HG02798 (cell line): ENCODE measurements at regions not wholly inside any gene's neighbourhood (a gene's known extent, or its start where the extent isn't known, plus 50 kb on each side); places are given as distances from the start of the nearest gene placed in this dataset.
"Not testable (repeated sequence)": the region's sequence is repeated elsewhere in the genome, so short reads cannot be mapped to it uniquely, and the experiment has no call there.

Experiments used
- ATAC-seq: cut with Tn5 transposase; IDR thresholded peaks from one replicate; pipeline ENCODE4 v1.9.1; 2021; ENCODE audit warnings: mild to moderate bottlenecking; ENCODE audit not compliant: unreplicated experiment, poor library complexity

DNA sequence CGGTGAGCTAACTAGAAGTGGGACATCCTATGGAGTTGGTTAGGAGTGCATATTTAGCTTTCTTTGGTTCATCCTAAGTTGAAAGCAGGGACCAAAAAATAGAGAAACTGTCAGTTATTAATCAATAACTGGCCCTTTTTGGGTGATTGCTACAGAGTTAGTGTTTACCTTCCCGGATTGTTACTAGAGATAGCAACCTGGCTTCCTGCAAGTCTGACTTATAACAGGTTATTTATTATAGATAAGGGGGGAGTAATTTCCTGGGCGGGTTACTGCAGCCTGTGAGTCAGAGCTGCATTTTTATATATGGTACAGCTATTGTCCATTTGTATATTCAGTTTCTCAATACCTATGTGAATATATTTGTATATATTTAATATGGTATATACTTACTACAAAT lies 522.0 kb downstream of the MFSD1 start:
- no peak for ATAC-seq

DNA sequence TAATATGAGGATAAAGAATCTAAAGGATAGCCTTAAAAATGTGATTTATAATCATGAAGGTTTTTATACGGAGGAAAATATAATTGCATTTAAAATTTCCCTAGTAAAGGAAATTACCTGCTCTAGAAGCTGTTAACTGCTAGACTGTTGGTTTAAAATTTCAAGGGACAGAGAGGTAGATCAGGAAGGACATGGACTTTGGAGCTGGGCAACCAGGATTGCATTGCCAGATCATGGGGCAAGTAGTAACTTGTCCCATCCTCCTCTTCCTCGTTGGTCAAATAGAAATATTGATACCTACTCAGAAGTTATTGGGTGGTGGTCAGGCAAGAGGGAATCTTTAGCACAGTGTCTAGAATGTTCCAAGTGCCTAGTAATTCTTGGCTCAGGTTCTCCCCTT lies 525.1 kb downstream of the MFSD1 start:
- no peak for ATAC-seq

DNA sequence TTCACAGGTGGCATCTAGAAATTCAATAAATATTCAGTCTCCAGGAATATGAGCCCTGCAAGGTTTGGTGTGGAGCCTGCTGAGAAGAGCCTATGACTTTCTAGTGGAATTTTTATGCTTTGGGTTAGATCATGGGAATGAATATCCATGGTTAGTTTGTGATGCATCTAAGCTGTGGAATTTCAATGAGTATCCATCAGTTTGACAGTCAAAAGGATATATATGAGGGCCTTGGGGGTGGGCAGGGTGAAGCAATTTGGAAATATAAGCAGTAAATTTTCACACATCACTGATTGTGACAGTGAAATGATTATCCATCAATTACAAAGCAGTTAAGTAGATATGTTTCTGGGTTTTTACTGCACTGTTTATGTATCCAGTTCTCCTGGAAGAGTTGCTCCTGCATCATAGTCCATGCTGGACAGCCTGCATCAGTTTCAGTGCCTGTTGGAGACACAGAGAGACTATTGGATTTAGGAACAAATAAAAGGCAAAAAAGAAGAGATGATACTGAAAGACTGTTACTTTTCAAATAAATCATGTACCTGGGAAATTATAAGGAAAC lies 530.8 kb downstream of the MFSD1 start:
- ATAC-seq, result no peak

DNA sequence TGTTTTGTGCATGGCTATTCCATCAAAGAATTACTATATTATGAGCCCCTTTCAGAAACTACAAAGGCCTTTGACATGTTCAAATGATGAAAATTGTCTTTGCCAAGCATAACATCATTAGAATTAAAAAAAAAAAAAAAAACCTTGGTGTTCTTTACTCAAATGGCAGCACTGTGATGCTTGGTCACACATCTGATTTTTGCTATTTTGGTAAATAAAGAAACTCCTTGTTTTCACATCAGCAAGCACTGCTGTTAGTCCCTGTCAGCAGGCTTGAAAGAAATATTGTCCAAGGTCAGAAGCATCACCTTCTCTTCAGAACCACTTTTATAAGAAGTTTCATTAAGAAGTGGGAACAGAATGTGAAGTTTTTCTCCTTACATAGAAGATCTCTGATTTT lies 537.3 kb downstream of the MFSD1 start:
- no peak for ATAC-seq

DNA sequence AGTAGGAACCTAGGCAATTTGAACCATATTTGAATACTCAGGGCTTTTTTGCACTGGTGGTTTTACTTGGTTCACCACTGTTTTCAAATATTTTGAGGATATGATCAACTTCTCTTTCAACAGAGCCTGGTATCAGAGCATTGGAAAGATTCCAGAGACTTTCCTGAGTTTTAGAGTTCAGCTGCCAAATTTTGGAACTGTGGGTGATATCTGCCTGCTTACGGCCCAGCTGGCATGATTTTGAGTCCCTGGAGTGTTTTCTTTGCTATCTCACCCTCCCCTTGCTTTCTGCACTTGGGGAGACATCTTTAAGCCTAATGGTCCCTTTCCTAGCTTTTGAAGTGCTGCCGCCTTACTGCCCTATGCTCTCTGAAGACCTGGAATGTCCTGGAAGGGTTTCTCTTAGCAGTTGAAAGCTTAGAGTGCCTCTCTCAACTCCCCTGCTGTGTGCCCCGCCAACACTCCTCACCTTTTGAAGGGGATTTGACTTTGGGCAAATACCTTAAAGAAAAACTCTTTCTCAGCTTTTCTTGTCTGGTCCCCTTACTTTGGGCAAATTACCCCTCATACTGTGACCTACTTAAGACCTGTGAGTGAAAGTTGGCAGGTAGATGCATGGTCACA lies 539.1 kb downstream of the MFSD1 start:
- no peak for ATAC-seq

DNA sequence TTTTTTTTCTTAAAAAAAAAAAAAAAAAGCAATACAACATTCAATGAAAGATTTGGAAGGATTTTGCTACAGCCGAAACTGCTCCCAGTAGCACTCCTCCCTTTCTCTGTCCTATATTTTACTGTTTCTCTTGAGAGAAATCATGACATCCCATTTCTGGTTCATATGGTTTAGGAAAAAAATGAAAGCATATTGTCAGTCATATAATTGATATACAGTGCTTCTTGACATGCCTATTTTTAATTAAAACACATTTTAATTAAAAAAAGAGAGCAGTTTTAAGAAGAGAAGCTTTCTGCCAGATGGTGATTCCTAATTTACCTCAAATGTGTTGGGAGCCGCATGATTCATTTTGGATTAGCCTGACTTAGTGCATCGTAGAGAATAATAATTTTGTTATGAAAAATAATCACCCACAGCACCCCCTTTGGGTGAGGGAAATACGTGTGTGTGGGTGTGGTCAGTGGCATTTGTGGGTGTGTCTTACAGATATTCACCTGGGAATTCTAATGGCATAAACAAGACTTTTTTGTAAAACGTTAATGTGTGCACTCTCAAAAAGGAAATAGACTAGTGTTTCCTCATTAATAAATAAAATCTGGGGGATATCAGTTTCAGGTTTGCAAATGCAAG lies 544.5 kb downstream of the MFSD1 start:
- no peak for ATAC-seq

DNA sequence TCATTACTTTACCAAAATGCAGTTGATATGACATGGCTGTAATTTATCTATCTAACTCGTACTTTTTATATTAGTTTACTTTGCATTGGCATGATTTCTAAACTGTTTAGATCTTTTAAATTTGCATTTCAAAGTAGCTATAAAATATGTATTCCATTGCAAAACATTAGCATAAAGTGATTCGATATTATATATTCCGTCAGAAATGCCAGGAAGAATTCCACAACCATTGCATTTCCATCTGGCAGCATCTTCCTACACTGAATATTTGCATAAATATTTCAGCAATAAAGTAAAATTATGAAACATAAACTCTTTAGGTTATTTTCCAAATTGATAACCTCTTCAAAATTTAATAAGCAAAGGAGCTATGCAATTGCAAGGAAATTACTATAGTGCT lies 546.6 kb downstream of the MFSD1 start:
- ATAC-seq, result no peak

DNA sequence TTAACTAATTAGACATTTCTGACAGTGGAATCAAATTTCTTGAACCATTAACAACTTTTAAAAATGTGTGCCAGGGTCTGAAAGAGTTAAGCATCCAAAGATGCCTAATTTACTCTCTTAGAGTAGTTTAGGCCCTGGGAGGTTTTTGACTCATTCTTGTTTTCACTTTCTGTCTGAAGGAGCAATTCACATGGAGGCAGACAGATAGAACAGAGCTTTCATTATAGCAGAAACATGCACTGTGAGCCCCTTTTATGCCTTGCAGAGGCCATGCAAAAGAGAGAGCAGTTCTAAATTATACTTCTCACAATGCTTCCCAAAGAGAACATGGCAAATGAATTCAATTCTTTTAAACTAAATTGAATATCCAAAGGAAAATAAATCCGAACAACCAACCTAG lies 554.8 kb downstream of the MFSD1 start:
- peak; percentile 68 for ATAC-seq

DNA sequence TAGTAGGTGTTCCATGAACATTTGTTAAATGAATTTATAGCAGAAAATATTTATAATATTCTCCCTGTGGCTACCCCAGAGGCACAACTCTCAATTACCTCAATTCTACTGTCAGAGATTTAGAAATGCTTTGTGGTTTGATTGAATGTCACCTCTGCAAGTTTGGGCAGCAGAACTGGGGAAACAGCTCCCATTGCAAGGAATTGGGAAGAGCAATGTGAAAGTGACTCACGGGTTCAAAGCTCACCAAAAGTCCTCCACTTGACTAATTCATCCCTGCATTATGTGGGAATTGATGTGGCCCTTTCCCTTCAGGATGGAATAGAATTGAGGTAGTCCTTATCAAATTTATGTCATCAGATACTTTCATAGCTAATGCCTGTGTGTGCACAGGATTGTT lies 562.7 kb downstream of the MFSD1 start:
- no peak for ATAC-seq

DNA sequence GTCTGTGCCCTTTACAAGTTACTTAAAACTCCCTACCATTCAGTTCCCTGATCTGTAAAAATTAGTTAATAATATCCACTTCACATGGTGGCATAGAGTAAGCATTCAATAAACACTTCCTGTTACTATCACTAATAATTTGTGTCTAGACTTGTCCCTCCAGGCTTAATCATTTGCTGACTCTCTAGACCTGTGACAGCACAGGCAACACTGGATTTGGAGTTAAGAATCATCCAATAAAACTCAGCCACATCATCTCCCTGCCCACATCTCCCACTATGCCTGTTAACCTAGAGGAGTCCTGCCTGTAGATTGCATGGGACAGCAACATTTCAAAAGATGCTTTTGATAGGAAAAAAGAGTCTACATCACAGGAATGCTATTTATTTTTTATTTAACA lies 564.6 kb downstream of the MFSD1 start:
- ATAC-seq, result no peak

DNA sequence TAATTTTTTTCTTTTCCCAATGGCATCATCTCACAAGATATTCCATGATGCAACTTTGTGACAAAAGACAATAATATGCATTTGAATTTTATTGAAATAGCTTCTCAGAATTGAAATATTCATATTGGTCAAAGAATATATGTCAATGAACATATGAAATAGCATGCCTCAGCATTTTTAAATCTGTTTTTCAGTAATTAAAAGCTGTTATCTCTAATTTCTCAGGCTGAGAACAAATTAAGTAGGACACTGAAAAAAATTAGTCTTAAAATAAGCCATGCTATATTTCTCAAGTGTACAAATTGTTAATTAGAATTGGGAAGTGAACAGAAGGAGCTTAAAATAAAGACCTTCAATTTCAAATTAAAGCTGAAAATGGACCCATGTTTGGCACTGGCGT lies 570.1 kb downstream of the MFSD1 start:
- no peak for ATAC-seq

DNA sequence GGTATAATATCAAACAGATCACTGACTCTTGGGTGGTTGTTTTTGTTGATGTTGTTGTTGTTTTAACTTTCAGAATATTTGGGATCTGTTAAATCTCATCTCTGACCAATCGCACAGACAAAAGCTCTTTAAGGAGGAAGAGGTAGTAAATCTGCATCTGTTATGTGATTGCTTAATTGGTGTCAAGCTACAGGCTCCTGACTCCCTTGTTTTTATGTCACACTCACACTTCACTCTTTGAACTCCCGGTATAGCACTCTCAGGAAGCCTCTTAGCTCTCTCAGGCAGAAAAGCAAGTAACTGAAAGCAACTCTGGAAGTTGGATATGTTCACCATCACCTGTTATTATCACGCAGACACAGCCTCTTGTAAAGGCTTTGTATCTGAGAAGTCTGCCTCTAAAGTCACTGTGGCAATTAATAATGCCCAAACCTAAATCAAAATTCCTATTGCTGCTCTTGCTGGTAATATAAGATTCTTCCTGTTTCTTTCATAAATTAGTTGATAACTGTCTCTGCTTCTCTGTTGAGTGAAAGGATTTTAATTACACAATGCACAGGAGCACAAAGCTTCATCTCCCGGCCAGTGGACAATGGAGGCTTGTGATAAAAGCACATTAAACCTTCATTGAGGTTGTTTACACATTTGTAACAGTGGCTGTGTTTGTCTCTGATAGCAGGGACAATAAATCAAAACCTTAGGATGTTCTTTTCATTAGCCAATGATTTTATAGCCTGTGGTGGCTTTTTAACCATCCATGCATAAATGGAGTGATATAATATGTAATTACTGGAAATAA lies 576.7 kb downstream of the MFSD1 start:
- no peak for ATAC-seq

DNA sequence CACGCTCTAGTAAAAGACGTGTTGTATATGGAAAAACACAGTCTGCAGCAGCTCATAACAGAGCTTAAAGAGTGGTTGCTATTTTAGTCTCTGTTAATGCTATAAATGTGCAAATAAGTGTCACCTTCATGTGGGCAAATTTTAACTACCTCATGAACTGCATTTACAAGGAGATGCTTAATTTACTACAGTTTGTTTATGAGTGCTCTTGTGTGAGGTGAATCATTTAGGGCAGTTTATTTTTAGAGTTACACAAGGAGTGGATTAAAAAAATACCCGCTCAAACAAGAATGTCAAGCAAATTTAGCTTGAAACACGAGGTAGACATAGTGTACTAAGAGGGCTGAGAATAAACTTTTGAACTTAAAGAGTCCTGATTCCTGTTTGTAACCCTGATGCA lies 579.0 kb downstream of the MFSD1 start:
- ATAC-seq, result no peak

DNA sequence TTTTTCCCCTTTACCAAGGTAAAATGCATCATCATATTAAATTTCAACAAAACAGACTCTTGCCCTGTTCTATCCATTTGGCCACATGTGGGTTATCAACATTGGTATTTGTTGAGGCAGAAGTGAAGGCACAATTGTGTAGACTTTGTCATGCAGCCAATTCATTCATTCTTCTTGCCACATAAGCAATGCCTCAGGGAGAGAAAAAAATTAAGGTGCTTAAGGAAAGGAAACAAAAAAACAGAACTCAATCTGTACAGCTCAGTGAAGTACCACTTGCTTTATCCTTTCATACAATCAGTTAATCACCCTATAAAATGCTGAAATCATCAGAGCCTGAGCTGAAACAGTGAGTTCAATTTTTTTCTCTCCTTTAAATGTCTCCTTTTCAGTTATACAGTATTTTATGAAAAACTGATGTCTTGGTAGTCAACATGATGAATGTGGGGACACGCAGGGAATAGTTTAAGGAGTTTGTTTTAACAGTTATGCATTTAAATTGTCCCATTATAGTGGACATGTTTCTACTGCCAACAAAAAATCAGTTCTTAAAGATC lies 588.9 kb downstream of the MFSD1 start:
- ATAC-seq, result no peak

DNA sequence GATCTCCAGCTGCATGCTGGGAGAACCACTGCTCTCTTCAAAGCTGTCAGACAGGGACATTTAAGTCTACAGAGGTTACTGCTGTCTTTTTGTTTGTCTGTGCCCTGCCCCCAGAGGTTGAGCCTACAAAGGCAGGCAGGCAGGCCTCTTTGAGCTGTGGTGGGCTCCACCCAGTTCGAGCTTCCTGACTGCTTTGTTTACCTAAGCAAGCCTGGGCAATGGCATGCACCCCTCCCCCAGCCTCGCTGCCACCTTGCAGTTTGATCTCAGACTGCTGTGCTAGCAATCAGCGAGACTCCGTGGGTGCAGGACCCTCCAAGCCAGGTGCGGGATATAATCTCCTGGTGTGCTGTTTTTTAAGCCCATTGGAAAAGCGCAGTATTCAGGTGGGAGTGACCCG lies 591.0 kb upstream of the IL12A start:
- ATAC-seq, result not testable (repeated sequence)

DNA sequence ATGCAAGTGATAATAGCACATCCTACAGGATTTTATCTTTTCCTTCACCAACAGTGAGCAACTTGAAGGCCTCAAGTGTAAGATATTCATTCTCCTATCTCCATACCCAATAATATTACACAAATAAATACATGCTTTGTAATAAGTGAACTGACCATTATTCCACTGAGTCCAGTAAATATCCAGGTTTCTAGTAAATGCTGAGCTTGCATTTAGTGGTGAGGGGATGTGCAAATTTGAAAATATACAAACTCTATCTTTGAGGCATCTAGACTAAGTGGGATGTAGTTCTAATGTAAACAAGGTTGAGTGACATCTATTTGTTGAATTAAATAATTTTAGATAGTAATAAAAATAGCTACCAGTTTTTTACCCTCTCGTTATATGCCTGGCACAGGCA lies 587.6 kb upstream of the IL12A start:
- no peak for ATAC-seq

DNA sequence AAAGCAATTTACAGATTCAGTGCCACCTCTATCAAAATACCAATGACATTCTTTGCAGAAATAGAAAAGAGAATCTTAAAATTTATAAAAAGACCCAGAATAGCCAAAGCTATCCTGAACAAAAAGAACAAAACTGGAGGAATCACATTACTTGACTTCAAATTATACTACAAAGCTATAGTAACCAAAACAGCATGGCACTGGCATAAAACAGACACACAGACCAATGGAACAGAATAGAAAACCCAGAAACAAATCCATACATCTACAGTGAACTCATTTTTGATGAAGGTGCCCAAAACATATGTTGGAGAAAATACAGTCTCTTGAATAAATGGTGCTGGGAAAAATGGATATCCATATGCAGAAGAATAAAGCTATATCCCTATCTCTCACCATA lies 578.9 kb upstream of the IL12A start:
- not testable (repeated sequence) for ATAC-seq

DNA sequence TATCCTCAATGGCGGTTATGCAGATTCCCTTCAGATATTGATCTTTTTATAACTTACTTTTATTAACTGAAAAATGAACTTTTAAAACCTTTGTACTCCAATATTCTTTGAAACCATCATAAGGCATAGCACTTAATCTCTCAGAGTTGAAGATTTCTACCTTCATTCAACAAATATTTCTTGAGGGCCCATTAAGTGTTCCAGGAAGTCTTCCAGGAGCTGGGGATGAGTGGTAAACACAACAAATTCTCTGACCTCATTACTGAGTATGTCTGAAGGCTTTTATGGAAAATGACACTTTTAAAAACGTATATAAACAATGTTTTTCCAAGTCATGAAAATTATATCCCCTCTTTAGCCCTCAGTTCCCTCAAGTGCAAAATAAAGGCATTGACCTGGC lies 575.3 kb upstream of the IL12A start:
- ATAC-seq, result no peak

DNA sequence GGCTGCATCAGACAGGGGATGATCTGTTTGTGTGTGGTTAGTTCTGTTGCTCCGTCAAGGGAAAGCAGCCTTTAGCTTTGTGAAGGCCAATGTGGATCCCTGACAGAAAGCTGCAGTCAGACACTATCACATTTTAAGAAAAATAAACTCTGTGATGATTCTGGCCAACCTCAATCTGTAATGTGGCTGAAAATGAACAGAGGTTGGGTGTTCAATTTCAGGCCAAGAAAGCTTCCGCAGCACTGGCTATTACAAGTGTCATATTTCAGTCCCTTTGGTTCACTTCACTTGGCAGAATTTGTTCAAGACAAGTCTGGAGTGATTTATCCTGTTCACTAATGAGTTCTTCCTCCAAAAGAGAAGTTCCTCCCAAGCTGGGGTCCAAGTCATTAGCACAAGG lies 571.8 kb upstream of the IL12A start:
- no peak for ATAC-seq

DNA sequence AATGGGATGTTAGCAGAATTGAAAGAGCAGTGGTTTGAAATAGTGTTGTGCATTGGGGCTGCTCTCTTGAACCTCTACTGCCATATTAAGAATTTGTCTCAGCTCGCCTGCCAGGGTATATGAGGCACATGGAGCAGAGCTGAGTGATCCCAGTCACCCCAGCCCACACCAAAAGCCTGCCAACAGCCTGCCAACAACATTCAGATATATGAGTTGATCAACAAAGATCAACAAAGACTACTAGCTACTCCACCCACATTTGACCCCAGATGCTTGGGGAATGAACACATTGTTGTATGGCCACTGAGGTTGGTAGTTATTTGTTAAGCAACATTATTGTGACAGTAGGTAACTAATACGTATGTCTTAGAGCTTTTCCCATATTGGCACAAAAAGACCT lies 570.9 kb upstream of the IL12A start:
- no peak for ATAC-seq
